LNCaP clone FGC (cell line): ENCODE measurements at regions not wholly inside any gene's neighbourhood (a gene's known extent, or its start where the extent isn't known, plus 50 kb on each side); places are given as distances from the start of the nearest gene placed in this dataset.
"Not testable (repeated sequence)": the region's sequence is repeated elsewhere in the genome, so short reads cannot be mapped to it uniquely, and the experiment has no call there.

Experiments used
- DNase-seq: peaks from one replicate; pipeline ENCODE4 v3.0.0-alpha.2; 2011; ENCODE audit warnings: low read depth
- H3K4me3 ChIP-seq: 2 replicates; pipeline ENCODE4 v1.5.1; 2011; ENCODE audit warnings: mild to moderate bottlenecking, low read depth, low read length, control low read depth
- CTCF ChIP-seq: IDR thresholded peaks from 2 replicates; pipeline ENCODE4 v1.5.1; 2012; ENCODE audit warnings: mild to moderate bottlenecking; ENCODE audit not compliant: control insufficient read depth, insufficient read depth; ENCODE audit errors: extremely low read depth

- no peak for TF ChIP-seq CTCF
- DNase-seq, result no peak
Measured at GRCh38 chr10:9399275-9399983, 1344.9 kb downstream of the GATA3 start.

GRCh38 chr10:9402067-9402466 is 1347.6 kb downstream of the GATA3 start:
- peak; percentile 3 for DNase-seq

More at GRCh38 chr10:9399275-9399983, 1344.9 kb downstream of the GATA3 start:
- no peak overlapping the region for H3K4me3 ChIP-seq

GRCh38 chr10:9402507-9403195 is 1348.2 kb downstream of the GATA3 start:
- not testable (repeated sequence) for DNase-seq

More at GRCh38 chr10:9402067-9402466, 1347.6 kb downstream of the GATA3 start:
- peak; percentile 61 for TF ChIP-seq CTCF
- not testable (repeated sequence) for H3K4me3 ChIP-seq

GRCh38 chr10:9407201-9407600 is 1352.7 kb downstream of the GATA3 start:
- DNase-seq, H3K4me3 ChIP-seq: not testable (repeated sequence)

More at GRCh38 chr10:9402507-9403195, 1348.2 kb downstream of the GATA3 start:
- H3K4me3 ChIP-seq, result not testable (repeated sequence)

GRCh38 chr10:9416331-9416730 is 1361.8 kb downstream of the GATA3 start:
- no peak for TF ChIP-seq CTCF
- no peak for DNase-seq
- H3K4me3 ChIP-seq, result no peak overlapping the region

- TF ChIP-seq CTCF, result no peak
- no peak for DNase-seq
- H3K4me3 ChIP-seq, result no peak overlapping the region
Measured at GRCh38 chr10:9419757-9420156, 1365.3 kb downstream of the GATA3 start.

GRCh38 chr10:9427209-9427608 is 1372.7 kb downstream of the GATA3 start:
- H3K4me3 ChIP-seq, result no peak overlapping the region
- no peak for DNase-seq
- TF ChIP-seq CTCF, result peak; percentile 23; the same call in 1 of the 2 replicates

- DNase-seq, result no peak
- TF ChIP-seq CTCF, result no peak
Measured at GRCh38 chr10:9437131-9437530, 1382.6 kb downstream of the GATA3 start.

More at GRCh38 chr10:9437131-9437530, 1382.6 kb downstream of the GATA3 start:
- no peak overlapping the region for H3K4me3 ChIP-seq
